ENCODE measurements at regions not wholly inside any gene's neighbourhood (a gene's known extent, or its start where the extent isn't known, plus 50 kb on each side); places are given as distances from the start of the nearest gene placed in this dataset.

GRCh38 chr22:26757496-26757895, 100.1 kb downstream of the MIAT start:
- H3K27me3 ChIP-seq = no peaks in the 10 kb centered on the region
- intact Hi-C loops (cut with DNase I) = loop anchor here in 1 of 2 donors (5.0 kb wide), 2 partner anchors 645 to 1045 kb away; partner anchors contain the start of gene MN1
- TF ChIP-seq POLR2A (IDR thresholded peaks at IDR 0.05) = no peak
- no peak for TF ChIP-seq CTCF (IDR thresholded peaks at IDR 0.05)
- H3K27ac ChIP-seq = no peak overlapping the region
- no peaks in the 10 kb centered on the region for H3K9me3 ChIP-seq (replicated peaks in 1 of 3)
- H3K36me3 ChIP-seq (replicated peaks in 1 of 2) = no peaks in the 10 kb centered on the region
- DNase-seq = no peak
- 92 to 96% (median 95%) methylated on average over 4 of the region's 4 CpGs for WGBS, 4 donors
- no peaks in the 10 kb centered on the region for H3K4me1 ChIP-seq (replicated peaks in 1 of 2)
- H3K4me3 ChIP-seq = no peak overlapping the region

- H3K36me3 ChIP-seq (replicated peaks in 1 of 2) = no peaks in the 10 kb centered on the region
- no peaks in the 10 kb centered on the region for H3K4me1 ChIP-seq (replicated peaks in 1 of 2)
- no peak for TF ChIP-seq CTCF (IDR thresholded peaks at IDR 0.05)
- TF ChIP-seq POLR2A (IDR thresholded peaks at IDR 0.05) = no peak
- intact Hi-C loops (cut with DNase I) = no loop called here
- WGBS, 4 donors = 93 to 97% (median 94%) methylated on average over 15 to 17 of the region's 17 CpGs
- no peak overlapping the region for H3K4me3 ChIP-seq
- no peaks in the 10 kb centered on the region for H3K9me3 ChIP-seq (replicated peaks in 1 of 3)
- no peaks in the 10 kb centered on the region for H3K27me3 ChIP-seq
- DNase-seq = no peak
- no peak overlapping the region for H3K27ac ChIP-seq
Measured at GRCh38 chr22:26762503-26763472, 105.4 kb downstream of the MIAT start.

- intact Hi-C loops (cut with DNase I) = no loop called here
- no peaks in the 10 kb centered on the region for H3K27me3 ChIP-seq
- 69 to 81% (median 77%) methylated on average over 12 to 16 of the region's 16 CpGs for WGBS, 4 donors
- H3K4me1 ChIP-seq (replicated peaks in 1 of 2) = no peaks in the 10 kb centered on the region
- H3K27ac ChIP-seq = no peak overlapping the region
- DNase-seq = no peak
- TF ChIP-seq POLR2A (IDR thresholded peaks at IDR 0.05) (no peak), CTCF (IDR thresholded peaks at IDR 0.05) (no peak)
- no peaks in the 10 kb centered on the region for H3K36me3 ChIP-seq (replicated peaks in 1 of 2)
- H3K9me3 ChIP-seq (replicated peaks in 1 of 3) = no peaks in the 10 kb centered on the region
- no peak overlapping the region for H3K4me3 ChIP-seq
Measured at GRCh38 chr22:26763633-26764361, 106.4 kb downstream of the MIAT start.

All from adrenal gland (tissue), 9 donors.